ENCODE measurements at regions not wholly inside any gene's neighbourhood (a gene's known extent, or its start where the extent isn't known, plus 50 kb on each side); places are given as distances from the start of the nearest gene placed in this dataset.

DNA sequence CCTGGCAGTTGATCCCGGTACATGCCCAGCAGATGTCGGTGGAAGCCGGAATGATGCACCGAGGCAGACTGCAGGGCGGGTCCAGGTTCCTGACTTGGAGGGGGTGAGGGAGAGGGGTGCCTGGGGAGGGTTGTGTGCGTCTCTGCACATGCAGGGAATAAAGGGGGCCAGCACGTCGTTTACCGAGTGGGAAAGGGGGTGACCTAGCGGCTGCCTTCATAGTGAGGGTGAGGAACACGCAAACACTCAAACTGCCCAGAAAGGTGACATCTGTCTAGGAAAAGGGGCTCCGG is 801.7 kb downstream of the TBC1D22A start:
- TF ChIP-seq, protein P1, sequence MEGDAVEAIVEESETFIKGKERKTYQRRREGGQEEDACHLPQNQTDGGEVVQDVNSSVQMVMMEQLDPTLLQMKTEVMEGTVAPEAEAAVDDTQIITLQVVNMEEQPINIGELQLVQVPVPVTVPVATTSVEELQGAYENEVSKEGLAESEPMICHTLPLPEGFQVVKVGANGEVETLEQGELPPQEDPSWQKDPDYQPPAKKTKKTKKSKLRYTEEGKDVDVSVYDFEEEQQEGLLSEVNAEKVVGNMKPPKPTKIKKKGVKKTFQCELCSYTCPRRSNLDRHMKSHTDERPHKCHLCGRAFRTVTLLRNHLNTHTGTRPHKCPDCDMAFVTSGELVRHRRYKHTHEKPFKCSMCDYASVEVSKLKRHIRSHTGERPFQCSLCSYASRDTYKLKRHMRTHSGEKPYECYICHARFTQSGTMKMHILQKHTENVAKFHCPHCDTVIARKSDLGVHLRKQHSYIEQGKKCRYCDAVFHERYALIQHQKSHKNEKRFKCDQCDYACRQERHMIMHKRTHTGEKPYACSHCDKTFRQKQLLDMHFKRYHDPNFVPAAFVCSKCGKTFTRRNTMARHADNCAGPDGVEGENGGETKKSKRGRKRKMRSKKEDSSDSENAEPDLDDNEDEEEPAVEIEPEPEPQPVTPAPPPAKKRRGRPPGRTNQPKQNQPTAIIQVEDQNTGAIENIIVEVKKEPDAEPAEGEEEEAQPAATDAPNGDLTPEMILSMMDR (IDR thresholded peaks at IDR 0.05), result no peak
- no peak for TF ChIP-seq POLR2AphosphoS5 (IDR thresholded peaks at IDR 0.05)
- no peak for TF ChIP-seq EP300 (IDR thresholded peaks at IDR 0.05)
